ENCODE measurements at regions not wholly inside any gene's neighbourhood (a gene's known extent, or its start where the extent isn't known, plus 50 kb on each side); places are given as distances from the start of the nearest gene placed in this dataset.

- Histone ChIP-seq H3K27ac (ENCODE audit: insufficient read depth, low read depth, low read length) (no peak overlapping the region), H3K9me3 (replicated peaks; ENCODE audit: control insufficient read depth, insufficient read depth, low read length) (no peaks in the 10 kb centered on the region), H3K79me2 (ENCODE audit: control insufficient read depth, insufficient read depth, low read length) (no peaks in the 10 kb centered on the region), H4K20me1 (replicated peaks; ENCODE audit: control insufficient read depth, extremely low read depth, insufficient read depth, low read length) (no peaks in the 10 kb centered on the region), H2AFZ (ENCODE audit: low read depth, low read length) (no peak overlapping the region), H3K4me3 (replicated peaks in 1 of 3; ENCODE audit: insufficient read depth in 1 of 3, low read depth in 1 of 3, low read length in 3 of 3) (no peak overlapping the region), H3K27me3 (ENCODE audit: control insufficient read depth in 2 of 2, insufficient read depth in 2 of 2, low read length in 2 of 2) (no peaks in the 10 kb centered on the region), H3K4me2 (ENCODE audit: insufficient read depth, low read length) (no peak overlapping the region), H3K4me1 (ENCODE audit: control insufficient read depth, extremely low read depth, insufficient read depth, low read length) (no peaks in the 10 kb centered on the region), H3K9me1 (replicated peaks; ENCODE audit: control insufficient read depth, extremely low read depth, insufficient read depth, low read length) (no peaks in the 10 kb centered on the region), H3K9ac (replicated peaks; ENCODE audit: extremely low read depth, insufficient read depth, low read length) (no peak overlapping the region), H3K36me3 (ENCODE audit: control insufficient read depth in 2 of 2, extremely low read depth in 1 of 2, insufficient read depth in 2 of 2, low read length in 2 of 2) (no peaks in the 10 kb centered on the region)
- dilution Hi-C loops (cut with MboI; ENCODE audit: extremely low pct_ligation_motif_present, low sequenced_read_pairs) = no loop called here
- no TSS peak for BruUV-seq (replicated peaks)
- ChIA-PET CTCF (interaction anchor here (0.8 kb wide), 1 partner anchor 62 kb away, joined by 3 read pairs; no protein-coding TSS in a partner anchor), POLR2A (no interaction called here)
- TF ChIP-seq MYC (IDR thresholded peaks at IDR 0.05; ENCODE audit: low read depth, low read length) (no peak), GATA2 (IDR thresholded peaks at IDR 0.05; ENCODE audit: insufficient read depth, insufficient read length, low read depth, low read length) (no peak), POLR2AphosphoS5 (IDR thresholded peaks at IDR 0.05; ENCODE audit: insufficient read depth, low read depth, low read length) (no peak), MAX (IDR thresholded peaks at IDR 0.05; ENCODE audit: insufficient read depth, insufficient read length) (no peak), EZH2 (IDR thresholded peaks at IDR 0.05; ENCODE audit: borderline replicate concordance, low read depth, low read length, severe bottlenecking) (no peak), FOS (IDR thresholded peaks at IDR 0.05; ENCODE audit: borderline replicate concordance, insufficient read depth, low read length) (no peak), POLR2A (IDR thresholded peaks at IDR 0.05; ENCODE audit: low read depth, low read length) (no peak), JUN (IDR thresholded peaks at IDR 0.05; ENCODE audit: borderline replicate concordance, insufficient read depth, insufficient read length, low read depth) (no peak), CTCF (IDR thresholded peaks at IDR 0.05; ENCODE audit: extremely low read depth in 1 of 2, insufficient read depth in 1 of 2, low read depth in 1 of 2, low read length in 2 of 2) (no peak)
- intact Hi-C loops (cut with micrococcal nuclease) = no loop called here
- no peak for DNase-seq (ENCODE audit: low read depth, low spot score)
- no peak for FAIRE-seq
Measured at GRCh38 chr9:117549444-117549843, 134.6 kb upstream of the ASTN2 start.
